Neural progenitor cell (in vitro differentiated cells): ENCODE measurements at regions not wholly inside any gene's neighbourhood (a gene's known extent, or its start where the extent isn't known, plus 50 kb on each side); places are given as distances from the start of the nearest gene placed in this dataset.

Experiments used
- DNase-seq: peaks from one replicate; pipeline ENCODE4 v3.0.0-alpha.2; 2016; ENCODE audit warnings: low spot score
- H2AFZ ChIP-seq: fragments of 200-600 bp; sonication (generic); replicated peaks from 2 replicates; pipeline ENCODE4 v1.6.1; 2016; ENCODE audit warnings: antibody characterized with exemption
- H3F3A ChIP-seq: fragments of 200-600 bp; sonication (generic); 2 replicates; pipeline ENCODE4 v1.6.1; 2016; ENCODE audit warnings: antibody characterized with exemption, low read depth
- H3K27ac ChIP-seq: fragments of 200-600 bp; sonication (generic); 2 replicates; pipeline ENCODE4 v1.5.1; 2016; ENCODE audit warnings: mild to moderate bottlenecking
- H3K27me3 ChIP-seq: fragments of 200-600 bp; sonication (generic); 2 replicates; pipeline ENCODE4 v1.6.1; 2016; ENCODE audit warnings: mild to moderate bottlenecking, moderate library complexity
- H3K36me3 ChIP-seq: fragments of 200-600 bp; sonication (generic); 2 replicates; pipeline ENCODE4 v1.5.1; 2016
- H3K4me1 ChIP-seq: fragments of 200-600 bp; sonication (generic); 2 replicates; pipeline ENCODE4 v1.6.1; 2016; ENCODE audit warnings: mixed run types
- H3K4me2 ChIP-seq: fragments of 200-600 bp; sonication (generic); 2 replicates; pipeline ENCODE4 v1.6.1; 2016
- H3K4me3 ChIP-seq: fragments of 200-600 bp; sonication (generic); 2 replicates; pipeline ENCODE4 v1.5.1; 2016
- H3K79me2 ChIP-seq: fragments of 200-600 bp; sonication (generic); 2 replicates; pipeline ENCODE4 v1.6.1; 2016; ENCODE audit warnings: low read depth
- H3K9ac ChIP-seq: fragments of 200-600 bp; sonication (generic); 2 replicates; pipeline ENCODE4 v1.6.1; 2016
- H3K9me3 ChIP-seq: fragments of 200-600 bp; sonication (generic); 2 replicates; pipeline ENCODE4 v1.5.1; 2016; ENCODE audit warnings: low read depth
- H4K20me1 ChIP-seq: fragments of 200-600 bp; sonication (generic); 2 replicates; pipeline ENCODE4 v1.6.1; 2016; ENCODE audit warnings: low read depth
- H3K27ac Mint-ChIP-seq: 3 replicates; pipeline ENCODE4 v1.8.0; 2021; ENCODE audit warnings: mixed read lengths
- H3K27me3 Mint-ChIP-seq: 2 replicates; pipeline ENCODE4 v1.8.0; 2022; ENCODE audit warnings: low read depth, mild to moderate bottlenecking, inconsistent platforms, moderate library complexity, mixed read lengths; ENCODE audit not compliant: insufficient read depth
- H3K36me3 Mint-ChIP-seq: 3 replicates; pipeline ENCODE4 v1.8.0; 2021; ENCODE audit warnings: mixed read lengths
- H3K4me1 Mint-ChIP-seq: 3 replicates; pipeline ENCODE4 v1.8.0; 2021; ENCODE audit warnings: mixed read lengths
- H3K4me3 Mint-ChIP-seq: 3 replicates; pipeline ENCODE4 v1.8.0; 2021; ENCODE audit warnings: mild to moderate bottlenecking, moderate library complexity, mixed read lengths
- H3K9me3 Mint-ChIP-seq: 3 replicates; pipeline ENCODE4 v1.8.0; 2020; ENCODE audit warnings: mixed read lengths
- CTCF ChIP-seq: fragments of 200-600 bp; sonication (generic); IDR thresholded peaks from 2 replicates; pipeline ENCODE4 v1.5.1; 2017; ENCODE audit warnings: antibody characterized with exemption, mild to moderate bottlenecking
- EZH2 ChIP-seq: fragments of 200-600 bp; sonication (generic); IDR thresholded peaks from 2 replicates; pipeline ENCODE4 v1.6.1; 2017; ENCODE audit warnings: antibody characterized with exemption, mild to moderate bottlenecking, moderate library complexity
- EZH2phosphoT487 ChIP-seq: fragments of 200-600 bp; sonication (generic); IDR thresholded peaks from 2 replicates; pipeline ENCODE4 v1.6.1; 2017; ENCODE audit warnings: antibody characterized with exemption

GRCh38 chr3:102229062-102229655 is 205.7 kb upstream of the ZPLD1 start:
- peak; percentile 80 for DNase-seq
- no peaks in the 10 kb centered on the region for H3K9me3 Mint-ChIP-seq
- Histone ChIP-seq H2AFZ (peak overlapping the region; percentile 70), H3K4me3 (no peak overlapping the region), H3K4me2 (no peak overlapping the region), H3K27me3 (no peaks in the 10 kb centered on the region), H3K79me2 (no peaks in the 10 kb centered on the region), H3K4me1 (no peaks in the 10 kb centered on the region), H3K9me3 (no peaks in the 10 kb centered on the region), H4K20me1 (no peaks in the 10 kb centered on the region), H3F3A (no peaks in the 10 kb centered on the region), H3K27ac (no peak overlapping the region), H3K36me3 (no peaks in the 10 kb centered on the region), H3K9ac (no peak overlapping the region)
- peaks cover 3% of the 10 kb centered on the region for H3K27me3 Mint-ChIP-seq
- no peak overlapping the region for H3K4me3 Mint-ChIP-seq
- peaks cover 5% of the 10 kb centered on the region for H3K4me1 Mint-ChIP-seq
- H3K36me3 Mint-ChIP-seq = no peaks in the 10 kb centered on the region
- H3K27ac Mint-ChIP-seq = no peak overlapping the region
- TF ChIP-seq CTCF = peak; percentile 97
- TF ChIP-seq EZH2 = no peak
- TF ChIP-seq EZH2phosphoT487 = no peak

GRCh38 chr3:102230057-102230456 is 204.8 kb upstream of the ZPLD1 start:
- Mint-ChIP-seq H3K4me3 (no peak overlapping the region), H3K27me3 (peaks cover 3% of the 10 kb centered on the region), H3K27ac (no peak overlapping the region), H3K9me3 (no peaks in the 10 kb centered on the region), H3K4me1 (peaks cover 9% of the 10 kb centered on the region), H3K36me3 (no peaks in the 10 kb centered on the region)
- Histone ChIP-seq H3K4me3 (no peak overlapping the region), H3K27ac (no peak overlapping the region), H3F3A (no peaks in the 10 kb centered on the region), H3K9me3 (no peaks in the 10 kb centered on the region), H3K4me2 (no peak overlapping the region), H3K9ac (no peak overlapping the region), H4K20me1 (no peaks in the 10 kb centered on the region), H2AFZ (no peak overlapping the region), H3K36me3 (no peaks in the 10 kb centered on the region), H3K4me1 (no peaks in the 10 kb centered on the region), H3K79me2 (no peaks in the 10 kb centered on the region), H3K27me3 (no peaks in the 10 kb centered on the region)
- DNase-seq = no peak
- TF ChIP-seq EZH2 (no peak), EZH2phosphoT487 (no peak), CTCF (no peak)

- H3K4me1 Mint-ChIP-seq = peaks cover 9% of the 10 kb centered on the region
- Histone ChIP-seq H3K36me3 (no peaks in the 10 kb centered on the region), H2AFZ (peak overlapping the region; percentile 15), H3K4me2 (no peak overlapping the region), H4K20me1 (no peaks in the 10 kb centered on the region), H3K4me1 (no peaks in the 10 kb centered on the region), H3K79me2 (no peaks in the 10 kb centered on the region), H3F3A (no peaks in the 10 kb centered on the region), H3K9me3 (no peaks in the 10 kb centered on the region), H3K9ac (no peak overlapping the region), H3K27ac (no peak overlapping the region), H3K4me3 (no peak overlapping the region), H3K27me3 (no peaks in the 10 kb centered on the region)
- DNase-seq = no peak
- TF ChIP-seq CTCF (no peak), EZH2phosphoT487 (no peak), EZH2 (no peak)
- no peaks in the 10 kb centered on the region for H3K27me3 Mint-ChIP-seq
- H3K9me3 Mint-ChIP-seq = no peaks in the 10 kb centered on the region
- no peak overlapping the region for H3K27ac Mint-ChIP-seq
- no peaks in the 10 kb centered on the region for H3K36me3 Mint-ChIP-seq
- no peak overlapping the region for H3K4me3 Mint-ChIP-seq
Observed at GRCh38 chr3:102233881-102234280, 200.9 kb upstream of the ZPLD1 start.
